Stimulated activated naive CD8-positive, alpha-beta T cell treated with anti-CD3 and anti-CD28 coated beads, Interleukin-15, amount 100 ng/mL, for 72 hours (primary cell): ENCODE measurements at regions not wholly inside any gene's neighbourhood (a gene's known extent, or its start where the extent isn't known, plus 50 kb on each side); places are given as distances from the start of the nearest gene placed in this dataset.
"Not testable (repeated sequence)": the region's sequence is repeated elsewhere in the genome, so short reads cannot be mapped to it uniquely, and the experiment has no call there.

Experiments used
- ATAC-seq: fragments of 150-1000 bp; cut with Tn5 transposase; 2 replicates; pipeline ENCODE4 v1.10.0; 2021; ENCODE audit warnings: mild to moderate bottlenecking, moderate library complexity
- DNase-seq, 2 donors: peaks; one replicate each; pipeline ENCODE4 v3.0.0; 2021 to 2022
- H3K27ac Mint-ChIP-seq, 2 donors: one replicate each; pipeline ENCODE4 v1.8.0; 2022; ENCODE audit warnings: mild to moderate bottlenecking in 2 of 2, mixed read lengths in 2 of 2, moderate library complexity in 2 of 2
- H3K27me3 Mint-ChIP-seq: one replicate; pipeline ENCODE4 v1.8.0; 2022; ENCODE audit warnings: mixed read lengths
- H3K4me1 Mint-ChIP-seq: one replicate; pipeline ENCODE4 v1.8.0; 2022; ENCODE audit warnings: mild to moderate bottlenecking, mixed read lengths
- H3K4me3 Mint-ChIP-seq, 2 donors: one replicate each; pipeline ENCODE4 v1.8.0; 2022; ENCODE audit warnings: mild to moderate bottlenecking in 2 of 2, mixed read lengths in 2 of 2, moderate library complexity in 1 of 2
- H3K9me3 Mint-ChIP-seq, 2 donors: one replicate each; pipeline ENCODE4 v1.8.0; 2022; ENCODE audit warnings: mixed read lengths in 2 of 2

- ATAC-seq (no peak), DNase-seq (no peak)
- H3K9me3 Mint-ChIP-seq: peaks cover 9 to 31% of the 10 kb centered on the region in 2 donors
- no peaks in the 10 kb centered on the region for H3K4me1 Mint-ChIP-seq
- no peak overlapping the region for H3K27ac Mint-ChIP-seq
- H3K27me3 Mint-ChIP-seq: no peaks in the 10 kb centered on the region
- no peak overlapping the region for H3K4me3 Mint-ChIP-seq
Measured at GRCh38 chr3:22704571-22705354, 498.4 kb upstream of the UBE2E2 start.

GRCh38 chr3:22706922-22707321 lies 496.2 kb upstream of the UBE2E2 start:
- H3K4me3 Mint-ChIP-seq, H3K4me1 Mint-ChIP-seq, H3K27ac Mint-ChIP-seq, ATAC-seq, H3K27me3 Mint-ChIP-seq, DNase-seq: not testable (repeated sequence)
- H3K9me3 Mint-ChIP-seq: peaks cover 11 to 49% of the 10 kb centered on the region in 2 donors

- Mint-ChIP-seq H3K4me3 (no peak overlapping the region), H3K4me1 (no peaks in the 10 kb centered on the region), H3K27ac (no peak overlapping the region), H3K9me3 (peaks cover 10 to 26% of the 10 kb centered on the region in 2 donors), H3K27me3 (no peaks in the 10 kb centered on the region)
- ATAC-seq (no peak), DNase-seq (no peak)
Measured at GRCh38 chr3:22713936-22714335, 489.2 kb upstream of the UBE2E2 start.

DNA sequence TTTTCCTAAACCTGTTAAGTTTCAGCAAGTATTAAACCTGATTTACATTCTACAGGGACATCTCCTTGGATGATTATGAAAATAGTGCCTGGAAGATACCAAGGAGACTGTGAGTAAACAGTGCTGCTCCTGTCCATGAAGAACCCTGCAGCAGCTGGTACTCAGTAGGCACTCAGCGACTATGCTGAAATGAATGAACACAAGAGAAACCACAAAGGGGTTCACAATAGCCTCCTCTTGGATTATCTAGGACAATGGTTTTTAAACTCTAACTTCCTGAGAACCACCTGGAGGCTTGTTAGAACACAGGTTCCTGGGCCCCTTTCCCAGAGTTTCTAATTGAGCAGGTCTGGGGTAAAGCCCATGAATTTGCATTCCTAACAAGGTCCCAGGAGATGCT lies 488.4 kb upstream of the UBE2E2 start:
- H3K4me1 Mint-ChIP-seq: no peaks in the 10 kb centered on the region
- H3K27ac Mint-ChIP-seq: no peak overlapping the region
- no peak overlapping the region for H3K4me3 Mint-ChIP-seq
- ATAC-seq: no peak
- no peak for DNase-seq
- H3K27me3 Mint-ChIP-seq: no peaks in the 10 kb centered on the region
- peaks cover 2 to 18% of the 10 kb centered on the region in 2 donors for H3K9me3 Mint-ChIP-seq

- Mint-ChIP-seq H3K27ac (no peak overlapping the region), H3K4me1 (no peaks in the 10 kb centered on the region), H3K9me3 (no peaks in the 10 kb centered on the region), H3K27me3 (no peaks in the 10 kb centered on the region), H3K4me3 (no peak overlapping the region)
- ATAC-seq (no peak), DNase-seq (no peak)
Measured at GRCh38 chr3:22720596-22720995, 482.5 kb upstream of the UBE2E2 start.

GRCh38 chr3:22724420-22724819 lies 478.7 kb upstream of the UBE2E2 start:
- H3K27ac Mint-ChIP-seq: no peak overlapping the region
- DNase-seq: no peak
- no peaks in the 10 kb centered on the region for H3K9me3 Mint-ChIP-seq

DNA sequence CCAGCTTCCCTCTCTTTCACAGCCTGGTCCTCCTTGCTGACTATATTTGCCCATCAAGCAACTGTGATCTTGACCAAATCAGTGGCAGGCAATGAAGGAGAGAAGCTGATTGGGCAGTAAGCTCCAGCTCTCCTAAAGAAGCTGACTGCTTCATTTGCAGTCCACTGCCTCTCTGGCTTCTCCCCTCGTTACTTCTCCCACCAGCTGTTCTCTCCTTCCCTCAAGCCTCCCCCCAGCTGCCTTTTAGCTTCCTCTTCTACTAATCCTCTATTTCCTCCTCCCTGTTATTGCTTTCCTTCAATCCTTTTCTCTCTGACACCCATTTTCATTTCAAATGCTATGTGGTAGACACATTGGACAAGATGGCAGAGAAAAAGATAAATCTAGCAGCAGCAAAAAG lies 474.7 kb upstream of the UBE2E2 start:
- Mint-ChIP-seq H3K27ac (no peak overlapping the region), H3K27me3 (peaks cover 7% of the 10 kb centered on the region), H3K4me1 (no peaks in the 10 kb centered on the region), H3K9me3 (peaks cover 0 to 28% of the 10 kb centered on the region in 2 donors), H3K4me3 (no peak overlapping the region)
- no peak for ATAC-seq
- DNase-seq: no peak

More at GRCh38 chr3:22724420-22724819, 478.7 kb upstream of the UBE2E2 start:
- no peak for ATAC-seq
- no peaks in the 10 kb centered on the region for H3K27me3 Mint-ChIP-seq
- no peaks in the 10 kb centered on the region for H3K4me1 Mint-ChIP-seq
- H3K4me3 Mint-ChIP-seq: no peak overlapping the region

GRCh38 chr3:22729212-22729611 lies 473.9 kb upstream of the UBE2E2 start:
- Mint-ChIP-seq H3K4me3 (no peak overlapping the region), H3K4me1 (no peaks in the 10 kb centered on the region), H3K9me3 (peaks cover 0 to 28% of the 10 kb centered on the region in 2 donors), H3K27ac (no peak overlapping the region), H3K27me3 (peaks cover 7% of the 10 kb centered on the region)
- no peak for ATAC-seq
- no peak for DNase-seq

- H3K27ac Mint-ChIP-seq: no peak overlapping the region
- H3K9me3 Mint-ChIP-seq: peaks cover 0 to 28% of the 10 kb centered on the region in 2 donors
- H3K27me3 Mint-ChIP-seq: peaks cover 7% of the 10 kb centered on the region
- no peak for DNase-seq
- no peak for ATAC-seq
- no peaks in the 10 kb centered on the region for H3K4me1 Mint-ChIP-seq
- no peak overlapping the region for H3K4me3 Mint-ChIP-seq
Measured at GRCh38 chr3:22729981-22730380, 473.1 kb upstream of the UBE2E2 start.

- ATAC-seq (no peak), DNase-seq (no peak)
- Mint-ChIP-seq H3K9me3 (peaks cover 0 to 28% of the 10 kb centered on the region in 2 donors), H3K4me3 (no peak overlapping the region), H3K27me3 (peaks cover 7% of the 10 kb centered on the region), H3K27ac (no peak overlapping the region), H3K4me1 (no peaks in the 10 kb centered on the region)
Measured at GRCh38 chr3:22730701-22731100, 472.4 kb upstream of the UBE2E2 start.

- peaks cover 0 to 28% of the 10 kb centered on the region in 2 donors for H3K9me3 Mint-ChIP-seq
- peaks cover 7% of the 10 kb centered on the region for H3K27me3 Mint-ChIP-seq
- no peak overlapping the region for H3K27ac Mint-ChIP-seq
- no peak for ATAC-seq
- no peak for DNase-seq
- no peaks in the 10 kb centered on the region for H3K4me1 Mint-ChIP-seq
- H3K4me3 Mint-ChIP-seq: no peak overlapping the region
Measured at GRCh38 chr3:22731901-22732300, 471.2 kb upstream of the UBE2E2 start.

DNA sequence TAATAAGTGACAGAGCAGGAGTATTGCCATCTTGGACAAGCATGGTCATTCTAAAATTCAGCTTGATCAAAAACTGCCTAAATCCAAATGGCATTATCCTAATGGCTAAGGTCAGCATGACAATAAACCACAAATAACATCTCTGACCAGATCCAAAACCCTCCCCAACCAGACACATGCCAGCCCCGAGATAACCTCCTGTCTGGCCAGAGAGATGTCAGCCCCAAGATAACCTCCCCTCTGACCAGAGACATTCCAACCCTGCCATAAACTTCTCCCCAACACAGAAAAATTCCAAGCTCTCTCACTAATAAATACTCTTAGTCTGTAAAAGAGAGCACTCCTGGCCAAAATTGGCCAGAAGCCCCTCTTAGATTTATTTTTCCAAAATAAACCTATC lies 470.5 kb upstream of the UBE2E2 start:
- Mint-ChIP-seq H3K9me3 (peaks cover 0 to 28% of the 10 kb centered on the region in 2 donors), H3K4me1 (no peaks in the 10 kb centered on the region), H3K4me3 (no peak overlapping the region), H3K27me3 (peaks cover 7% of the 10 kb centered on the region), H3K27ac (no peak overlapping the region)
- no peak for ATAC-seq
- no peak for DNase-seq

DNA sequence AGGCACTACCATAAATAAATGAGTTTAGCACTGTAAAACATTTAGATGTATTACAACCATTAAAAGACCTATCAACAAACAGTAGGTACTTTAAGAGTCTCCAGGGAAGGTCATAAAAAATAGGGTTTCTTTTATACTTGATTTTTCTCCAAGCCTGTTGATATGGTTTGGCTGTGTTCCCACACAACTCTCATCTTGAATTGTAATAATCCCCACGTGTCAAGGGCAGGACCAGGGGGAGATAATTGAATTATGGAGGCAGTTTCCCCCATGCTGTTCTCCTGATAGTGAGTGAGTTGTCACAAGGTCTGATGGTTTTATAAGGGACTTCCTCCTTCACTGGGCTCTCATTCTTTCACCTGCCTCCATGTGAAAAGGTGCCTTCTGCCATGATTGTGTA lies 468.9 kb upstream of the UBE2E2 start:
- peaks cover 0 to 28% of the 10 kb centered on the region in 2 donors for H3K9me3 Mint-ChIP-seq
- no peaks in the 10 kb centered on the region for H3K4me1 Mint-ChIP-seq
- no peak for DNase-seq
- no peak overlapping the region for H3K4me3 Mint-ChIP-seq
- peaks cover 7% of the 10 kb centered on the region for H3K27me3 Mint-ChIP-seq
- ATAC-seq: no peak
- no peak overlapping the region for H3K27ac Mint-ChIP-seq

DNA sequence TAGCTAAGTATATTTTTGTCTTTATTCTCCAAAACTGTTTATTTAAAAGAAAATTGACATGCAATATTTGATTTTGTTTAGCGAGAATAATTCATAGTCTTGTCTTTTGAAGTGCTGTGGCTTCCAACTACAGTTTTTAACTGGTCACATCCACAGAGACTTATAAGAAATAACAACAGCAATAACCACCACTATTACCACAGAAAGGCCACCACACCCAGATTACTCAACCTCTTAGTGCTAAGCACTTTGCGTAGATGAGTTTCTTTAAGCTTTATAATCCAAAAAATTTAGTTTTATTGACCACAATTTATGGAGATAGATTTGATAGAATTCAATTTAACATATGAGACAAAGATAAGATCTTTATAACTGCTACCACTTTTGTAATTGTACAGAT lies 468.4 kb upstream of the UBE2E2 start:
- peaks cover 7% of the 10 kb centered on the region for H3K27me3 Mint-ChIP-seq
- ATAC-seq (no peak), DNase-seq (no peak)
- peaks cover 0 to 28% of the 10 kb centered on the region in 2 donors for H3K9me3 Mint-ChIP-seq
- no peak overlapping the region for H3K4me3 Mint-ChIP-seq
- no peaks in the 10 kb centered on the region for H3K4me1 Mint-ChIP-seq
- H3K27ac Mint-ChIP-seq: no peak overlapping the region

DNA sequence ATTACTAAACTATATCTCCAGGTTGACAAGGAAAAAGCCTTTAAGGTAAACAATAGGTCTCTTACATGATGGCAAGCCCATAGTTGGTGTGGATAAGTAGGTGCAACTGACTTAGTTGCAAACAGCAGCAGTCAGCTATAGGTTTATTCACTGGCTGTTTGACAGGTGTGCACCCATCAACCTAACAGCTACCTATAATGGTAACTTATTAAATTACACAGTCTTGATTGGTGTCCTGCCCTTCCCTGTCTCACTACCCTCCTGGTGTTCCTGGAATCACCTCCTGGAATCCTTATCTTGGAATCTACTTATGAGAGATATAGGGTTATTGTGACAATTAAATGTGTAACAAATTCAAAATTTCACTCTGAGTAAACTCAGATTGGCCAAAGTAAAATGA lies 467.8 kb upstream of the UBE2E2 start:
- DNase-seq (no peak), ATAC-seq (no peak)
- Mint-ChIP-seq H3K9me3 (peaks cover 0 to 28% of the 10 kb centered on the region in 2 donors), H3K4me3 (no peak overlapping the region), H3K27me3 (peaks cover 6% of the 10 kb centered on the region), H3K27ac (no peak overlapping the region), H3K4me1 (no peaks in the 10 kb centered on the region)

- H3K4me1 Mint-ChIP-seq, H3K27ac Mint-ChIP-seq: not testable (repeated sequence)
Measured at GRCh38 chr3:22743386-22743785, 459.7 kb upstream of the UBE2E2 start.

GRCh38 chr3:22745321-22745720 lies 457.8 kb upstream of the UBE2E2 start:
- no peak for DNase-seq
- no peak overlapping the region for H3K27ac Mint-ChIP-seq
- H3K4me3 Mint-ChIP-seq: no peak overlapping the region
- H3K9me3 Mint-ChIP-seq: peaks cover 0 to 9% of the 10 kb centered on the region in 2 donors
- no peaks in the 10 kb centered on the region for H3K27me3 Mint-ChIP-seq
- no peak for ATAC-seq
- no peaks in the 10 kb centered on the region for H3K4me1 Mint-ChIP-seq

More at GRCh38 chr3:22743386-22743785, 459.7 kb upstream of the UBE2E2 start:
- not testable (repeated sequence) for DNase-seq, ATAC-seq, H3K9me3 Mint-ChIP-seq, H3K27me3 Mint-ChIP-seq, H3K4me3 Mint-ChIP-seq
